ENCODE measurements at regions not wholly inside any gene's neighbourhood (a gene's known extent, or its start where the extent isn't known, plus 50 kb on each side); places are given as distances from the start of the nearest gene placed in this dataset.
"Not testable (repeated sequence)": the region's sequence is repeated elsewhere in the genome, so short reads cannot be mapped to it uniquely, and the experiment has no call there.

- not testable (repeated sequence) for DNase-seq (ENCODE audit: low read depth); H3K4me3 ChIP-seq (replicated peaks; ENCODE audit: low read depth, low read length)
These were observed 52.5 kb upstream of the CCDC71L start for GRCh38 chr7:106713452-106713851.

GRCh38 chr7:106714590-106715442, 53.9 kb upstream of the CCDC71L start:
- DNase-seq (ENCODE audit: low read depth): peak; percentile 13
- H3K4me3 ChIP-seq (replicated peaks; ENCODE audit: low read depth, low read length): not testable (repeated sequence)

GRCh38 chr7:106715730-106716129, 54.8 kb upstream of the CCDC71L start:
- no peak for TF ChIP-seq CTCF (IDR thresholded peaks at IDR 0.05; ENCODE audit: low read length, missing control alignments)
- no peak for DNase-seq (ENCODE audit: low read depth)
- no peak overlapping the region for H3K4me3 ChIP-seq (replicated peaks; ENCODE audit: low read depth, low read length)

- no peak overlapping the region for H3K4me3 ChIP-seq (replicated peaks; ENCODE audit: low read depth, low read length)
- DNase-seq (ENCODE audit: low read depth): peak; percentile 17
- TF ChIP-seq CTCF (IDR thresholded peaks at IDR 0.05; ENCODE audit: low read length, missing control alignments): no peak
These were observed 56.4 kb upstream of the CCDC71L start for GRCh38 chr7:106717254-106717954.

- peak; percentile 98 for DNase-seq (ENCODE audit: low read depth)
- H3K4me3 ChIP-seq (replicated peaks; ENCODE audit: low read depth, low read length): no peak overlapping the region
- TF ChIP-seq CTCF (IDR thresholded peaks at IDR 0.05; ENCODE audit: low read length, missing control alignments): no peak
These were observed 57.3 kb upstream of the CCDC71L start for GRCh38 chr7:106717955-106718871.

- DNase-seq (ENCODE audit: low read depth): no peak
- TF ChIP-seq CTCF (IDR thresholded peaks at IDR 0.05; ENCODE audit: low read length, missing control alignments): no peak
These were observed 59.7 kb upstream of the CCDC71L start for GRCh38 chr7:106720641-106721040.

GRCh38 chr7:106721816-106722785, 61.1 kb upstream of the CCDC71L start:
- no peak for TF ChIP-seq CTCF (IDR thresholded peaks at IDR 0.05; ENCODE audit: low read length, missing control alignments)
- no peak for DNase-seq (ENCODE audit: low read depth)
- H3K4me3 ChIP-seq (replicated peaks; ENCODE audit: low read depth, low read length): no peak overlapping the region

More at GRCh38 chr7:106720641-106721040, 59.7 kb upstream of the CCDC71L start:
- H3K4me3 ChIP-seq (replicated peaks; ENCODE audit: low read depth, low read length): no peak overlapping the region
